ENCODE measurements at regions not wholly inside any gene's neighbourhood (a gene's known extent, or its start where the extent isn't known, plus 50 kb on each side); places are given as distances from the start of the nearest gene placed in this dataset.

DNA sequence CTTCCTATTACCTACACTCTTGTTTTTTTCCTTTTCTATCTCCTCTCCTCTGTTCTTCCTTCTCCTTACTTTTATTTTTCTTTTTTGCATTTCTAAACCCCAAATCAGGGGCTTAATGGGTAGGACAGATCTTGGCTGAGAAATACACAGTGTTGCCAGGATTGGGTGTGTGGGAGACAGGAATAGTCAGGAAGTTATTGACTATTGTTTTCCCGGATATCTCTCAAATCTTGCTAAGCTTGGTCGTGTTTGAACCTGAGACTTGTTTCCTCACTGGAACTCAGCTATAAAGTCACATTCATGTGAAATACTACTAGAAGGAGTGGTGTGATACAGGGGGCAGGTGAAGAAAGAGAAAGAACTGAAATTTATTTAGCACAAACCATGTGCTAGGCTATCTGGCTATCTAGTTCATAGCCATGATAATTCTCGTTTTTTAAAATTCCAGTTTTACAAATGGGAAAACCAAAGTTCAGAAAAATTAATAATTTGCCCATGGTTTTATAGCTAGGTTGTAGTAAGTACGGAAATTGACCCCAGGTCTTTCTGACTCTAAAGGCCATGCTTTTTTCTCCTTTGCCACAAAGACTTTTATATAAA, 343.2 kb upstream of the UMPS start:
- Histone ChIP-seq H3K27ac (no peak overlapping the region), H3K4me3 (no peak overlapping the region), H3K9me3 (no peaks in the 10 kb centered on the region), H3K36me3 (no peaks in the 10 kb centered on the region), H3K27me3 (no peaks in the 10 kb centered on the region), H3K4me1 (peaks cover 0 to 7% of the 10 kb centered on the region in 2 donors)
- TF ChIP-seq, protein P1, sequence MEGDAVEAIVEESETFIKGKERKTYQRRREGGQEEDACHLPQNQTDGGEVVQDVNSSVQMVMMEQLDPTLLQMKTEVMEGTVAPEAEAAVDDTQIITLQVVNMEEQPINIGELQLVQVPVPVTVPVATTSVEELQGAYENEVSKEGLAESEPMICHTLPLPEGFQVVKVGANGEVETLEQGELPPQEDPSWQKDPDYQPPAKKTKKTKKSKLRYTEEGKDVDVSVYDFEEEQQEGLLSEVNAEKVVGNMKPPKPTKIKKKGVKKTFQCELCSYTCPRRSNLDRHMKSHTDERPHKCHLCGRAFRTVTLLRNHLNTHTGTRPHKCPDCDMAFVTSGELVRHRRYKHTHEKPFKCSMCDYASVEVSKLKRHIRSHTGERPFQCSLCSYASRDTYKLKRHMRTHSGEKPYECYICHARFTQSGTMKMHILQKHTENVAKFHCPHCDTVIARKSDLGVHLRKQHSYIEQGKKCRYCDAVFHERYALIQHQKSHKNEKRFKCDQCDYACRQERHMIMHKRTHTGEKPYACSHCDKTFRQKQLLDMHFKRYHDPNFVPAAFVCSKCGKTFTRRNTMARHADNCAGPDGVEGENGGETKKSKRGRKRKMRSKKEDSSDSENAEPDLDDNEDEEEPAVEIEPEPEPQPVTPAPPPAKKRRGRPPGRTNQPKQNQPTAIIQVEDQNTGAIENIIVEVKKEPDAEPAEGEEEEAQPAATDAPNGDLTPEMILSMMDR (IDR thresholded peaks at IDR 0.05): no peak
- no peak for DNase-seq (ENCODE audit: low spot score)

DNA sequence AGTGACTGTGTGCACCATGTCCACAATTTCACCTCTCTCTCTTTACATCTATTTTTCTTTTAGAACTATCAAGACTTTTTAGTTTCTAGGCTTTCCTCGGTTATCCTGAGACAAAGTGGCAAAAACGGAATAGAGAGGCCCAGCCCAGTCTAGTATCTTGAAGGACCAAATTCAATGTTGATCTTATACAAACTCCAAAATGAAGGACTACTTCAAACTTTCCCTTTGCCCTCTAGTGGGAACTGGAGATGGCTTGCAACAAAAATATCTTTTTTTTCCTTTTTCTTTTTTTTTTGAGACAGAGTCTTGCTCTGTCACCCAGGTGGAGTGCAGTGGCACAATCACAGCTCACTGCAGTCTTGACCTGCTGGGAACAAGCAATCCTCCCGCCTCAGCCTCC, 338.5 kb upstream of the UMPS start:
- H3K9me3 ChIP-seq: no peaks in the 10 kb centered on the region
- H3K27me3 ChIP-seq: no peaks in the 10 kb centered on the region
- TF ChIP-seq, protein P1 (IDR thresholded peaks at IDR 0.05): no peak
- H3K4me3 ChIP-seq: no peak overlapping the region
- peaks cover 0 to 19% of the 10 kb centered on the region in 2 donors for H3K4me1 ChIP-seq
- no peaks in the 10 kb centered on the region for H3K36me3 ChIP-seq
- no peak overlapping the region for H3K27ac ChIP-seq
- no peak for DNase-seq (ENCODE audit: low spot score)

DNA sequence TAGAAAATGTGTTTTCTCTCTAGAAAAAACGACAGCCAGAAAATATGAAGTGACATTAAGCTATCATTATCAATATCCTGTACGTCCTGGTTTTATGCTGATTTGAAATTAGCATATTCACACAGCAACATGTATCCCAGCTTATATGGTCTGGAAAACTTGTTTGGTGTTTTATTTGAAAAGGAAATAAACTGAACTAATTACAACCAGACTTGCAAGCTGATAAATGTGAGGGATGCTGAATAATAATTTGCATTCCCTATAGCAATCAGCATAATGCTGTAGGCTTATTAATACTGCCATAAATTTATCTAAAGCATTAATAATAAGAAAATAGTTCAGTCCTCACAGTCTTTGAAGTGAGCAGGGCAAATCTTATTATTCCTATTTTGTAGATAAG, 336.9 kb upstream of the UMPS start:
- no peaks in the 10 kb centered on the region for H3K9me3 ChIP-seq
- no peak for DNase-seq (ENCODE audit: low spot score)
- H3K27me3 ChIP-seq: no peaks in the 10 kb centered on the region
- no peaks in the 10 kb centered on the region for H3K36me3 ChIP-seq
- no peak overlapping the region for H3K4me3 ChIP-seq
- H3K27ac ChIP-seq: no peak overlapping the region
- peaks cover 0 to 19% of the 10 kb centered on the region in 2 donors for H3K4me1 ChIP-seq
- TF ChIP-seq, protein P1 (IDR thresholded peaks at IDR 0.05): no peak

DNA sequence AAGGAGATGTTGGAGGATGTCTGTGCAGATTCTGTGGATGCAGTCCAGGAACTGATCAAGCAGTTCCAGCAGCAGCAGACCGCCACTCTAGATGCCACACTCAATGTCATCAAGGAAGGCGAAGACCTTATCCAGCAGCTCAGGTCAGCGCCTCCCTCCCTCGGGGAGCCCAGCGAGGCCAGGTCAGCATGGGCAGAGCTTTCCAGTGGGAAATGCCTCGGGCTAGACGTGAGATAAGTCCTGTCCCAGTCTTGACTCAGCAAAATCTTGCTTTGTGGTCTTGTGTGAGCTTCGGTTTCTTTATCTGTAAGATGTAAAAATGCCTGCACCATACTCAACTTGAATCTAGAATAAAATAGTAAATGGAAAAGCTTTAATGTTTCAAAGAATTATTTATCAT, 335.1 kb upstream of the UMPS start:
- no peaks in the 10 kb centered on the region for H3K27me3 ChIP-seq
- peak overlapping the region; percentile 17 to 56 for H3K27ac ChIP-seq
- H3K9me3 ChIP-seq: no peaks in the 10 kb centered on the region
- DNase-seq (ENCODE audit: low spot score): no peak
- H3K4me1 ChIP-seq: peaks cover 0 to 19% of the 10 kb centered on the region in 2 donors
- no peak overlapping the region for H3K4me3 ChIP-seq
- TF ChIP-seq, protein P1 (IDR thresholded peaks at IDR 0.05): no peak
- H3K36me3 ChIP-seq: peaks cover 4% of the 10 kb centered on the region

DNA sequence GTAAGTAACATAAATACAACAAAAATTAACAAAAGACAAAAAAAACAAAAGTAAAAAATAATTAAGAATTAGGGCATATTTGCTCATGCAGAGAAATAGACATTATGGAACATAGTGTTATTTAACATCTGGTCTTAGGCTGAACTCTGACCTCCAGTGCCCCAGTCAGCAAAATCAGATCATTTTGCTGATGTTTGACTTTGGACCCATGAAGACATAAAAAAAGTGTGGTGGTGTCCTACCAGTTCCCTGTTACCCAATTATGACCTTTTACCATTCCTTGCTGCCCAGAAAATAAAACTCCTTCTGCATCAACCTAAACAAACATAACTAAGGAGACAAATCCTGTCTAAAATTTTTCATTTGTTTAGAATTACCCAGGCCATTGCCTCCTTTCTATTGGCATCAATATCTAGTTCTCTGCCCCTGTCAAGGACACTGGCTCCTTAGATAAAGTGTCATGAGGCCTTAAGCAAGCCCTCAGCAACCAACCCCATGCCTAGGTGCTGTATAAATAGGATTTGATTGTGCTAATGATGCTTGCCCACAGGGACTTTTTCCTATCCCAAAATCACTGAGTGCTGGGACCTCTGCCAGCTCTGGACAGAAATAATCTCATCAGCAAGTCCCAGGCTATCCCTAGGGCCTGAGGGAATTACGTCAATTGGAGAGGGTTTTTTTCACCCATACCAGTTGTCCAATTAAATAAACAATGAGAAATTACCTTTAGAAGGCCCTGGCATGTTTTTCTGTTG, 334.5 kb upstream of the UMPS start:
- no peaks in the 10 kb centered on the region for H3K27me3 ChIP-seq
- H3K27ac ChIP-seq: peak overlapping the region; percentile 17 to 56
- peaks cover 0 to 19% of the 10 kb centered on the region in 2 donors for H3K4me1 ChIP-seq
- peaks cover 8% of the 10 kb centered on the region for H3K36me3 ChIP-seq
- no peaks in the 10 kb centered on the region for H3K9me3 ChIP-seq
- H3K4me3 ChIP-seq: no peak overlapping the region
- TF ChIP-seq, protein P1 (IDR thresholded peaks at IDR 0.05): no peak
- DNase-seq (ENCODE audit: low spot score): no peak

All from right atrium auricular region (tissue), 2 donors.